ENCODE measurements at regions not wholly inside any gene's neighbourhood (a gene's known extent, or its start where the extent isn't known, plus 50 kb on each side); places are given as distances from the start of the nearest gene placed in this dataset.
"Not testable (repeated sequence)": the region's sequence is repeated elsewhere in the genome, so short reads cannot be mapped to it uniquely, and the experiment has no call there.

- Mint-ChIP-seq H3K4me3 (no peak overlapping the region), H3K4me1 (no peaks in the 10 kb centered on the region), H3K27me3 (peaks cover 9% of the 10 kb centered on the region), H3K9me3 (ENCODE audit: insufficient read depth) (no peaks in the 10 kb centered on the region), H3K27ac (no peak overlapping the region)
- CTCF ChIA-PET: no interaction called here
- 72% methylated on average over 3 of the region's 4 CpGs for WGBS (ENCODE audit: insufficient coverage)
- Histone ChIP-seq H3K79me2 (ENCODE audit: control insufficient read depth, insufficient read depth, low read length) (no peaks in the 10 kb centered on the region), H3K36me3 (replicated peaks in 1 of 2; ENCODE audit: control extremely low read depth in 1 of 2, control insufficient read depth in 1 of 2, extremely low read depth in 1 of 2, insufficient read depth in 2 of 2, low read length in 1 of 2) (no peaks in the 10 kb centered on the region), H3K9me3 (ENCODE audit: control extremely low read depth in 1 of 3, control insufficient read depth in 2 of 3, insufficient read depth in 1 of 3, low read length in 2 of 3) (peaks cover 0 to 1% (median 0%) of the 10 kb centered on the region in 3 donors), H3K27ac (ENCODE audit: low read length in 2 of 2) (no peak overlapping the region), H3K4me3 (ENCODE audit: control extremely low read depth in 1 of 5, extremely low read depth in 1 of 5, insufficient read depth in 1 of 5, low read depth in 2 of 5, low read length in 4 of 5) (no peak overlapping the region), H2AFZ (ENCODE audit: insufficient read depth, low read depth, low read length, poor library complexity, severe bottlenecking) (no peak overlapping the region), H3K4me2 (replicated peaks; ENCODE audit: low read depth, low read length, poor library complexity, severe bottlenecking) (no peak overlapping the region), H3K4me1 (ENCODE audit: control insufficient read depth in 2 of 2, insufficient read depth in 2 of 2, low read length in 2 of 2) (no peaks in the 10 kb centered on the region), H3K27me3 (replicated peaks in 1 of 4; ENCODE audit: control extremely low read depth in 1 of 4, control insufficient read depth in 3 of 4, insufficient read depth in 4 of 4, low read length in 3 of 4) (peaks cover 0 to 2% (median 0%) of the 10 kb centered on the region in 4 experiments), H4K20me1 (ENCODE audit: control insufficient read depth, insufficient read depth, low read length, poor library complexity, severe bottlenecking) (no peaks in the 10 kb centered on the region), H3K9ac (ENCODE audit: low read length) (no peak overlapping the region)
- ATAC-seq (ENCODE audit: low read depth) (no peak), DNase-seq (no peak)
- TF ChIP-seq EZH2 (IDR thresholded peaks at IDR 0.05; ENCODE audit: borderline replicate concordance, insufficient read depth, low read depth, low read length, poor library complexity, severe bottlenecking) (no peak), CTCF (IDR thresholded peaks at IDR 0.05) (no peak)
- intact Hi-C loops (cut with micrococcal nuclease): no loop called here
- POLR2A ChIA-PET: no interaction called here
These were observed 176.3 kb downstream of the ATP23 start for GRCh38 chr12:58117667-58118066.

GRCh38 chr12:58125761-58126160, 184.4 kb downstream of the ATP23 start:
- H3K4me1 Mint-ChIP-seq; ATAC-seq (ENCODE audit: low read depth); H3K27me3 ChIP-seq (replicated peaks in 1 of 4; ENCODE audit: control extremely low read depth in 1 of 4, control insufficient read depth in 3 of 4, insufficient read depth in 4 of 4, low read length in 3 of 4); H3K4me3 ChIP-seq (ENCODE audit: control extremely low read depth in 1 of 5, extremely low read depth in 1 of 5, insufficient read depth in 1 of 5, low read depth in 2 of 5, low read length in 4 of 5); H3K36me3 ChIP-seq (replicated peaks in 1 of 2; ENCODE audit: control extremely low read depth in 1 of 2, control insufficient read depth in 1 of 2, extremely low read depth in 1 of 2, insufficient read depth in 2 of 2, low read length in 1 of 2); DNase-seq; POLR2A ChIA-PET; H2AFZ ChIP-seq (ENCODE audit: insufficient read depth, low read depth, low read length, poor library complexity, severe bottlenecking); H3K27me3 Mint-ChIP-seq; H3K27ac ChIP-seq (ENCODE audit: low read length in 2 of 2); CTCF ChIA-PET; H3K4me2 ChIP-seq (replicated peaks; ENCODE audit: low read depth, low read length, poor library complexity, severe bottlenecking); H3K27ac Mint-ChIP-seq; H3K79me2 ChIP-seq (ENCODE audit: control insufficient read depth, insufficient read depth, low read length); H4K20me1 ChIP-seq (ENCODE audit: control insufficient read depth, insufficient read depth, low read length, poor library complexity, severe bottlenecking); intact Hi-C loops (cut with micrococcal nuclease); H3K9me3 ChIP-seq (ENCODE audit: control extremely low read depth in 1 of 3, control insufficient read depth in 2 of 3, insufficient read depth in 1 of 3, low read length in 2 of 3); H3K4me1 ChIP-seq (ENCODE audit: control insufficient read depth in 2 of 2, insufficient read depth in 2 of 2, low read length in 2 of 2); H3K9me3 Mint-ChIP-seq (ENCODE audit: insufficient read depth); H3K9ac ChIP-seq (ENCODE audit: low read length); H3K4me3 Mint-ChIP-seq: not testable (repeated sequence)

All from B cell (primary cell).